ENCODE measurements at regions not wholly inside any gene's neighbourhood (a gene's known extent, or its start where the extent isn't known, plus 50 kb on each side); places are given as distances from the start of the nearest gene placed in this dataset.

DNA sequence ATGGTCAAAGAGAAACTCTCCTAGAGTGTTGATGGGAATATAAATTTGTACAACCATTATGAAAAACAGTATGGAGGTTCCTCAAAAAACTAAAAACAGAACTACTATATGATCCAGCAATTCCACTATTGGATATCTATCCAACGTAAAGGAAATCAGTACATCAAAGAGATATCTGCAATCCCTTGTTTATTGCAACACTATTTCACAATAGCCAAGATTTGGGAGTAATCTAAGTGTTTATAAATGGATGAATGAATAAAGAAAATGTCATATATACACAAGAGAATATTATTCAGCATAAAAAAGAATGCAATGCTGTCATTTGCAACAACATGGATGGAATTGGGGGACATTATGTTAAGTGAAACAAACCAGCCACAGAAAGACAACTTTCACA, 1118.1 kb upstream of the PRKX start:
- Histone ChIP-seq H3K9ac (no peak overlapping the region), H3K4me1 (ENCODE audit: low read depth, poor library complexity, severe bottlenecking) (no peaks in the 10 kb centered on the region), H3K79me2 (ENCODE audit: insufficient read depth, low read depth) (no peaks in the 10 kb centered on the region), H3K4me2 (no peak overlapping the region), H3K36me3 (ENCODE audit: insufficient read depth) (no peaks in the 10 kb centered on the region), H4K20me1 (ENCODE audit: insufficient read depth) (no peaks in the 10 kb centered on the region), H2AFZ (ENCODE audit: low read depth) (no peak overlapping the region), H3K27ac (no peak overlapping the region), H3K4me3 (IDR thresholded peaks at IDR 0.05; ENCODE audit: insufficient read depth, low read depth, low read length) (no peak overlapping the region), H3K27me3 (ENCODE audit: insufficient read depth, low read depth) (no peaks in the 10 kb centered on the region)
- TF ChIP-seq CTCF (conservative IDR thresholded peaks at IDR 0.05; ENCODE audit: low read depth, low read length) = no peak

DNA sequence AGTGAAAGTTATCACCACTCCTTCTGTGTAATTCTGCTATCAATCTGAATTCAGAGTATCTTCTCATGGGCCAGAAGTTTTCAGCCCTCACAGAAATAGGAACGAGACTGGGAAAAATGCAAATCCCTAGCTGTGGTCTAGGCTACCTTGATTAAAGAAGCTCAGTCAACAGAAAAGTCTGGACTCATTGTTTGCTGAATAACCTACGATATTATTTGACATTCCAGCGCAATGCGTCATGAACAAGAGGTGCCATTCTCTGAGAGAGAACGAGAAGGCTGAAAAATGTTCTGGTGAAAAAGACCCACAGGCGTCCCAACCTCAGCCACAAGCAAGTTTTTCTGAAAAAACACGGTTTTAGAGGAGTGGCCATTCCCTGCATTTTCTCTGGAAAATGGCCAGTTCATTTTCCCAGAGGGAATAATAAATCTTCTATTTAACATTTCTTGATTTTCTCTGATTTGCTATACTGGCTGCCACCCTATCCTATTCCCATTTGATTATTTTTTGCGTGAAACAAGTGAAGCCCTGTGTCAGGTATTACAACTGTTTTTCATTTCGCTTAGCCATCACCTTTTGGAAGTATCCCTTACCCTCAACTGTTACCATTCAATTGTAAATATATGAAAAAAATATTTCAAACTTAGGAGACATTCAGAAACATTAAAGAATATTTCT, 1117.6 kb upstream of the PRKX start:
- TF ChIP-seq CTCF (conservative IDR thresholded peaks at IDR 0.05; ENCODE audit: low read depth, low read length) = no peak
- H3K36me3 ChIP-seq (ENCODE audit: insufficient read depth) = no peaks in the 10 kb centered on the region
- no peak overlapping the region for H3K9ac ChIP-seq
- H3K27ac ChIP-seq = no peak overlapping the region
- no peak overlapping the region for H2AFZ ChIP-seq (ENCODE audit: low read depth)
- no peaks in the 10 kb centered on the region for H4K20me1 ChIP-seq (ENCODE audit: insufficient read depth)
- no peak overlapping the region for H3K4me2 ChIP-seq
- no peaks in the 10 kb centered on the region for H3K27me3 ChIP-seq (ENCODE audit: insufficient read depth, low read depth)
- no peaks in the 10 kb centered on the region for H3K4me1 ChIP-seq (ENCODE audit: low read depth, poor library complexity, severe bottlenecking)
- no peaks in the 10 kb centered on the region for H3K79me2 ChIP-seq (ENCODE audit: insufficient read depth, low read depth)
- no peak overlapping the region for H3K4me3 ChIP-seq (IDR thresholded peaks at IDR 0.05; ENCODE audit: insufficient read depth, low read depth, low read length)

- H3K4me1 ChIP-seq (ENCODE audit: low read depth, poor library complexity, severe bottlenecking) = no peaks in the 10 kb centered on the region
- no peak overlapping the region for H3K4me3 ChIP-seq (IDR thresholded peaks at IDR 0.05; ENCODE audit: insufficient read depth, low read depth, low read length)
- no peak overlapping the region for H2AFZ ChIP-seq (ENCODE audit: low read depth)
- H3K27ac ChIP-seq = no peak overlapping the region
- no peak overlapping the region for H3K4me2 ChIP-seq
- no peaks in the 10 kb centered on the region for H3K36me3 ChIP-seq (ENCODE audit: insufficient read depth)
- no peaks in the 10 kb centered on the region for H3K79me2 ChIP-seq (ENCODE audit: insufficient read depth, low read depth)
- no peak overlapping the region for H3K9ac ChIP-seq
- no peak for TF ChIP-seq CTCF (conservative IDR thresholded peaks at IDR 0.05; ENCODE audit: low read depth, low read length)
- no peaks in the 10 kb centered on the region for H4K20me1 ChIP-seq (ENCODE audit: insufficient read depth)
- no peaks in the 10 kb centered on the region for H3K27me3 ChIP-seq (ENCODE audit: insufficient read depth, low read depth)
These were observed 1112.1 kb upstream of the PRKX start for GRCh38 chrX:4825550-4825949.

DNA sequence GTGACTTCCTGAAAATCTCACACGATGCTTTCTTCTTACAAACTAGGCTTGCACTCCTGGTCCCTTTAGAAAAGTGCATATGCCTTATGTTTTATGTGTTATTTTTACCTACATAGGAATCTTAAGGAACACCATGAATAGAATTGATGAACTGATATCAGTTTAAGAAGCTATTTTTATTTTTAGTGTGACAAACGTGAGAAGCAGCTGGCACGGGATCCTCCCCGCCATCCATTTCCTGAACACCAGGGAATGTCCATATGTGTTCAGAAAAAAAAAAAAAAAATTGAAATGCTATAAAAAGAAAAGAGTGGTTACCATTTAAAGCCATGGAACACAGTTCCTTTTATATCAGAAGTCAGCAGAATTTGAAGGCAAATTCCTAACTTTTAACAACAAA, 1096.1 kb upstream of the PRKX start:
- Histone ChIP-seq H3K27me3 (ENCODE audit: insufficient read depth, low read depth) (no peaks in the 10 kb centered on the region), H3K79me2 (ENCODE audit: insufficient read depth, low read depth) (no peaks in the 10 kb centered on the region), H3K4me3 (IDR thresholded peaks at IDR 0.05; ENCODE audit: insufficient read depth, low read depth, low read length) (no peak overlapping the region), H4K20me1 (ENCODE audit: insufficient read depth) (no peaks in the 10 kb centered on the region), H3K9ac (no peak overlapping the region), H3K27ac (no peak overlapping the region), H3K4me2 (no peak overlapping the region), H2AFZ (ENCODE audit: low read depth) (no peak overlapping the region), H3K36me3 (ENCODE audit: insufficient read depth) (no peaks in the 10 kb centered on the region), H3K4me1 (ENCODE audit: low read depth, poor library complexity, severe bottlenecking) (no peaks in the 10 kb centered on the region)
- no peak for TF ChIP-seq CTCF (conservative IDR thresholded peaks at IDR 0.05; ENCODE audit: low read depth, low read length)
